ENCODE measurements at regions not wholly inside any gene's neighbourhood (a gene's known extent, or its start where the extent isn't known, plus 50 kb on each side); places are given as distances from the start of the nearest gene placed in this dataset.

GRCh38 chr2:188850786-188851185 lies 123.4 kb upstream of the COL3A1 start:
- H3K9ac ChIP-seq (ENCODE audit: low read length) = no peak overlapping the region
- H3K4me3 ChIP-seq (ENCODE audit: insufficient read depth, low read length, poor library complexity, severe bottlenecking) = no peak overlapping the region
- H3K9me3 ChIP-seq (ENCODE audit: insufficient read depth, low read length) = no peaks in the 10 kb centered on the region
- no peaks in the 10 kb centered on the region for H3K79me2 ChIP-seq (ENCODE audit: insufficient read depth, low read length)
- no peak overlapping the region for H3K4me2 ChIP-seq (ENCODE audit: low read depth, low read length, poor library complexity, severe bottlenecking)
- TF ChIP-seq EZH2phosphoT487 (conservative IDR thresholded peaks at IDR 0.05; ENCODE audit: low read length) (no peak), CTCF (IDR thresholded peaks at IDR 0.05; ENCODE audit: insufficient read depth, low read length, poor library complexity, severe bottlenecking) (no peak)
- no peaks in the 10 kb centered on the region for H3K27me3 ChIP-seq (ENCODE audit: low read length)
- H4K20me1 ChIP-seq (ENCODE audit: low read depth, low read length) = no peaks in the 10 kb centered on the region
- H3F3A ChIP-seq (ENCODE audit: insufficient read depth) = no peaks in the 10 kb centered on the region
- H2AFZ ChIP-seq (ENCODE audit: low read depth, low read length, severe bottlenecking) = no peak overlapping the region
- H3K27ac ChIP-seq (ENCODE audit: low read depth, low read length) = no peak overlapping the region
- no peaks in the 10 kb centered on the region for H3K36me3 ChIP-seq (ENCODE audit: low read length)
- no peaks in the 10 kb centered on the region; the same call in 1 of the 2 replicates for H3K9me2 ChIP-seq (replicated peaks; ENCODE audit: insufficient read depth, low read length)

GRCh38 chr2:188851311-188851710 lies 122.9 kb upstream of the COL3A1 start:
- H2AFZ ChIP-seq (ENCODE audit: low read depth, low read length, severe bottlenecking) = no peak overlapping the region
- no peak overlapping the region for H3K4me2 ChIP-seq (ENCODE audit: low read depth, low read length, poor library complexity, severe bottlenecking)
- TF ChIP-seq CTCF (IDR thresholded peaks at IDR 0.05; ENCODE audit: insufficient read depth, low read length, poor library complexity, severe bottlenecking) (no peak), EZH2phosphoT487 (conservative IDR thresholded peaks at IDR 0.05; ENCODE audit: low read length) (no peak)
- no peaks in the 10 kb centered on the region for H3K27me3 ChIP-seq (ENCODE audit: low read length)
- no peaks in the 10 kb centered on the region for H3K79me2 ChIP-seq (ENCODE audit: insufficient read depth, low read length)
- no peaks in the 10 kb centered on the region for H3K36me3 ChIP-seq (ENCODE audit: low read length)
- H3K27ac ChIP-seq (ENCODE audit: low read depth, low read length) = no peak overlapping the region
- H3K9ac ChIP-seq (ENCODE audit: low read length) = no peak overlapping the region
- H3K9me2 ChIP-seq (replicated peaks; ENCODE audit: insufficient read depth, low read length) = no peaks in the 10 kb centered on the region; the same call in 1 of the 2 replicates
- H4K20me1 ChIP-seq (ENCODE audit: low read depth, low read length) = no peaks in the 10 kb centered on the region
- H3K4me3 ChIP-seq (ENCODE audit: insufficient read depth, low read length, poor library complexity, severe bottlenecking) = no peak overlapping the region
- no peaks in the 10 kb centered on the region for H3F3A ChIP-seq (ENCODE audit: insufficient read depth)
- H3K9me3 ChIP-seq (ENCODE audit: insufficient read depth, low read length) = no peaks in the 10 kb centered on the region

GRCh38 chr2:188851826-188852225 lies 122.3 kb upstream of the COL3A1 start:
- Histone ChIP-seq H3K4me2 (ENCODE audit: low read depth, low read length, poor library complexity, severe bottlenecking) (no peak overlapping the region), H3K9ac (ENCODE audit: low read length) (no peak overlapping the region), H3K9me3 (ENCODE audit: insufficient read depth, low read length) (no peaks in the 10 kb centered on the region), H3K27me3 (ENCODE audit: low read length) (no peaks in the 10 kb centered on the region), H3K4me3 (ENCODE audit: insufficient read depth, low read length, poor library complexity, severe bottlenecking) (no peak overlapping the region), H4K20me1 (ENCODE audit: low read depth, low read length) (no peaks in the 10 kb centered on the region), H3K79me2 (ENCODE audit: insufficient read depth, low read length) (no peaks in the 10 kb centered on the region), H3K27ac (ENCODE audit: low read depth, low read length) (no peak overlapping the region), H3K9me2 (replicated peaks; ENCODE audit: insufficient read depth, low read length) (no peaks in the 10 kb centered on the region; the same call in 1 of the 2 replicates), H3F3A (ENCODE audit: insufficient read depth) (no peaks in the 10 kb centered on the region), H2AFZ (ENCODE audit: low read depth, low read length, severe bottlenecking) (no peak overlapping the region), H3K36me3 (ENCODE audit: low read length) (no peaks in the 10 kb centered on the region)
- TF ChIP-seq EZH2phosphoT487 (conservative IDR thresholded peaks at IDR 0.05; ENCODE audit: low read length) = no peak
- no peak for TF ChIP-seq CTCF (IDR thresholded peaks at IDR 0.05; ENCODE audit: insufficient read depth, low read length, poor library complexity, severe bottlenecking)

All from SU-DHL-6 (cell line).